Fibroblast of lung (primary cell): ENCODE measurements at regions not wholly inside any gene's neighbourhood (a gene's known extent, or its start where the extent isn't known, plus 50 kb on each side); places are given as distances from the start of the nearest gene placed in this dataset.

Experiments
- CTCF ChIP-seq, 2 donors: IDR thresholded peaks in 1 of 2; conservative IDR thresholded peaks in 1 of 2; 1 replicate in 1 of 2; 2 replicates in 1 of 2; pipeline ENCODE4 v1.5.1; 2011 to 2012; ENCODE audit warnings: low read length in 2 of 2, control low read depth in 1 of 2, inconsistent platforms in 1 of 2, low read depth in 1 of 2, mild to moderate bottlenecking in 1 of 2
- EZH2 ChIP-seq: IDR thresholded peaks from 2 replicates; pipeline ENCODE4 v1.5.1; 2012; ENCODE audit warnings: low read length, control low read depth, mild to moderate bottlenecking; ENCODE audit errors: missing control alignments

- TF ChIP-seq CTCF (conservative IDR thresholded peaks at IDR 0.05 in 1 of 2, IDR thresholded peaks at IDR 0.05 in 1 of 2; ENCODE audit: low read depth in 1 of 2, low read length in 2 of 2) (no peak), EZH2 (no peak)
Measured at GRCh38 chr7:136709876-136710275, 158.6 kb upstream of the CHRM2 start.
